B cell (primary cell): ENCODE measurements at regions not wholly inside any gene's neighbourhood (a gene's known extent, or its start where the extent isn't known, plus 50 kb on each side); places are given as distances from the start of the nearest gene placed in this dataset.

Experiments used
- EZH2 ChIP-seq: IDR thresholded peaks from 2 replicates; pipeline ENCODE4 v1.6.1; 2012; ENCODE audit warnings: borderline replicate concordance, low read depth, mild to moderate bottlenecking, moderate library complexity, low read length; ENCODE audit not compliant: insufficient read depth, poor library complexity, severe bottlenecking
- TF ChIP-seq, protein P1 (sequence below): fragments of 200-600 bp; IDR thresholded peaks from one replicate; pipeline ENCODE4 v1.8.0; 2022; ENCODE audit warnings: antibody characterized with exemption, mild to moderate bottlenecking

DNA sequence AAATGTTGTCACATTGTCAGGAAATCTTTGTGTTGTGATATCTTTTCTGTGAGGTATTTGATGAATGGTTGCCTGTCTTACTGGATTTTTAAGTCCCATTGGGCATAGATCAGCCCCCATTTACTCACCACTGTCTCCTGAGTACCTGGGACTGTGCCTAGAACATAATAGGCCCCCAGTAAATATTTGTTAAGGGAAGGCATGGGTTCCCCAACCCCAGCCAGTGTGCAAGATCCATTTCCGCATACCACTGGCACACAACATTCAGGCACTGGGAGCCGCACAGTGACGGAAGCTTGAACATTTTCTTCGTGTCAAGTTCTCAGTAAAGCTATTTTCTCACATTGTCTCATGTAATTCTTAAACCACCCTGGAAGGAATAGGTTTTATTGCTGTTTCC lies 72.2 kb downstream of the UNC5CL start:
- TF ChIP-seq, protein P1, sequence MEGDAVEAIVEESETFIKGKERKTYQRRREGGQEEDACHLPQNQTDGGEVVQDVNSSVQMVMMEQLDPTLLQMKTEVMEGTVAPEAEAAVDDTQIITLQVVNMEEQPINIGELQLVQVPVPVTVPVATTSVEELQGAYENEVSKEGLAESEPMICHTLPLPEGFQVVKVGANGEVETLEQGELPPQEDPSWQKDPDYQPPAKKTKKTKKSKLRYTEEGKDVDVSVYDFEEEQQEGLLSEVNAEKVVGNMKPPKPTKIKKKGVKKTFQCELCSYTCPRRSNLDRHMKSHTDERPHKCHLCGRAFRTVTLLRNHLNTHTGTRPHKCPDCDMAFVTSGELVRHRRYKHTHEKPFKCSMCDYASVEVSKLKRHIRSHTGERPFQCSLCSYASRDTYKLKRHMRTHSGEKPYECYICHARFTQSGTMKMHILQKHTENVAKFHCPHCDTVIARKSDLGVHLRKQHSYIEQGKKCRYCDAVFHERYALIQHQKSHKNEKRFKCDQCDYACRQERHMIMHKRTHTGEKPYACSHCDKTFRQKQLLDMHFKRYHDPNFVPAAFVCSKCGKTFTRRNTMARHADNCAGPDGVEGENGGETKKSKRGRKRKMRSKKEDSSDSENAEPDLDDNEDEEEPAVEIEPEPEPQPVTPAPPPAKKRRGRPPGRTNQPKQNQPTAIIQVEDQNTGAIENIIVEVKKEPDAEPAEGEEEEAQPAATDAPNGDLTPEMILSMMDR: no peak
- no peak for TF ChIP-seq EZH2
